NCI-H460 (cell line): ENCODE measurements at regions not wholly inside any gene's neighbourhood (a gene's known extent, or its start where the extent isn't known, plus 50 kb on each side); places are given as distances from the start of the nearest gene placed in this dataset.

Experiments
- DNase-seq: peaks from one replicate; pipeline ENCODE4 v3.0.0-alpha.2; 2016; ENCODE audit warnings: low read depth; ENCODE audit errors: extremely low read depth

DNA sequence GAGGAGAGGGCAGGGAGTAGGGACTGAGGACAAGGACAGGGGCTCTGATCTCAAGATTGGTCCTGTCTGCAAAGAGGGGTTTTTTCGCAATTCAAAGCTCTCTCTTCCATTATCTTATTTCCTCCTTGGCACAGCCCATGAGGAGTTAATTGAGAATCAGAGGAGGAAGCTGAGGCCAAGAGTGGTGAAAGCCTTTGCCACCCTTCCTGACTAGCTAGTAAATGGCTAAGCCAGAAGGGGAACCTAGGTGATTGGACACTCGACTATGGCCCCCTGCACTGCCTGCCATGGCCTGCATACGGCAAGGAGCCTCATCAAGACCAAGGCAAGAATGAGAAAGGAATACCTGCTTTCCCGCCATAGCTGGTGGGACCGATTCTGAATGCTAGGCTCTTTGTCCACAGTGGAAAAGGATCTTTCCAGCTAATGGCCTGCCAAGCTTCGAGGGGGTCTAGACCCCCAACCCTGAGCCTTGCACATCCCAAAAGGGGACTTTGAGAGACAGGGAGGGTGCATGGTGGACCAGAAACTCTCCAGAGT is 237.9 kb downstream of the HAUS1 start:
- no peak for DNase-seq

DNA sequence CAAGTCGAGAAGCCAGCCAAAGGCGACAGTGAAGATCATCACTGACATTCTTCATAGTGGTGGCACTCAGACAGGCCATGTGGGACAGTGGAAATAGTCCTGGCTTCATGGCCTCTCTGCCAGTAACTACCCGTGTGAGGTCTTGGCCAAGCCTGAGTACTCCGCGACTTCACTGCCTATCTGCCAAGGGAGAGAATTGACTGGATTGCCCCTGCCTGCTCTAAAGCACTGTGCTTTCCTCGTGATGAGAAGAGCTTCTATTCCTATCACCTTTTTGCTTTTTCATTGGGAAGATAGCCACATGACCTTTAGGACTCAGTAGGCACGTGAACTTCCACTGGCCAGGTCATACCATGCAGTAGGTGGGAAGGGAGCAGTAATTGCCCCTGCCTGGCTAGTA is 239.3 kb downstream of the HAUS1 start:
- no peak for DNase-seq

- DNase-seq: no peak
Observed at GRCh38 chr18:46343931-46344372, 239.8 kb downstream of the HAUS1 start.

DNA sequence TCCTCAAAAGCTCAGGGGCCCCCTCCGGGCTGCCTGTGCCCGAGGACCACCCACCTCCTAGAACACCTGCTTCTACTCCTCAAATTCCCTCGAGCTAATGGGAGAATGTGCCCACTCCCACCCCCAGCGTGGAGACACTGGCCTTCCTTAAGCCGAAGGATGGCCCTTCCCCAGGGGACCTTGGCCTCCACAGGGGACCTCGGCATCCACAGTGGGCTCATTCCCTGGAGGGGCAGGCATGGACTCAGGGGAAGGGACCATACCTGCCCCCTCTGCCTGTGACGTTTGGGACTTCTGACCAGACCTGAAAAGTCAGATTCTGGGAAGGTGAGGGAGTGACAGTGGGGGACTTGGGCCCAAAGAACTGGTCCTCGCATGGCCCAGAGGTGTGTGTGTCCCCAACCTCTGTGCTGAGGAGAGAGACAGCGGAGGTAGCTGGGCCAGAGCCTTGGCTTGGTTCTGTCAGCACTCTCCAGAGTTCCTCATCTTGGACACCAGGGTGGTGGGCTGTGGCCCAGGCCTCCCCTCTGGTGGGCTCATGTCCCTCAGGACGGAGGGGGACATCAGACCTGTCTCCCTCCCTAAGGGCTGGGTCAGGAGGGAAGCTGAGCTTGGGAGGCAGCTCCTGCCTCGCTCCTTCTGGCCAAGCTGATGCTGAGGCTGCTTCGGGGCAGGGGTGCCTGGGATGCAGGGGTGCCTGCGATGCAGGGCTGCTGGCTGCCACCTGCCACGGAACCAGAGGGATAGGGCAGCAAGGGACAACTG is 240.4 kb downstream of the HAUS1 start:
- no peak for DNase-seq

- no peak for DNase-seq
Observed at GRCh38 chr18:46345181-46345465, 240.9 kb downstream of the HAUS1 start.

GRCh38 chr18:46346213-46346612 is 242.0 kb downstream of the HAUS1 start:
- no peak for DNase-seq

GRCh38 chr18:46346896-46347630 is 242.9 kb downstream of the HAUS1 start:
- DNase-seq: no peak

GRCh38 chr18:46350598-46351159 is 246.5 kb downstream of the HAUS1 start:
- no peak for DNase-seq

DNA sequence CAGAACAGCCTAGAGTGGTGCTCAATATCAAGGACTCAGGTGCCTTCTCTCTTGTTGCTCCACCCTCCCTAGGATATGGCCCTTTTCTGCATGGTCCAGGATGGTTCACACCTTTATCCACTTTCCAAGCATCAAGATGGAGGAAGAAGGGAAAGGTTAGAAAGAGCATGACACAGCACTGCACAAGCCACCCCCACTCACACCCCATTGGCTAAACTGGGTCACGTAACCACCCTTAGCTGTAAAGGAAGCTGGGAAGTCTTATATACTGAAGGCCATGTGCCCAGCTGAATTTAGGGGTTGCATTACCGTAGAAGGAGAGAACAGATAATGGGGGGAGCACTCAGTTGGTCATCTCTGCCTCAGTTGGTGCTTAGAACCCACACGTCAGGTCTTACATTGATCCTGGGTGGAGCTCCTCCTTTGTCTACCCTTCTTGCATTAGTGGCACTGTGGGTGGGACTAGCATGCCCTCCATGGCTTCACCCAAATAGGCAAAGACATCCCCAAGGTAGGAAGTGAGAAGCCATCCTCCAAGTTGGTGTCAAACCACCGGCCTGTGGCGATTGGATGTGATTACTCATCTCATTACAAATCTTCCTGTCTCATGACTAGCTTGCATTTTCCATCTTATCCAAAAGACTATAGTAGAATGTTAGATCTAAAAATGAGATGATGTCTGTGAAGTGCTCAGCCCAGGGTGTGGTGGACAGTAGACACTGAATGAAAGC is 248.5 kb downstream of the HAUS1 start:
- DNase-seq: no peak

- DNase-seq: no peak
Observed at GRCh38 chr18:46353460-46353859, 249.3 kb downstream of the HAUS1 start.

GRCh38 chr18:46356278-46357033 is 252.3 kb downstream of the HAUS1 start:
- DNase-seq: no peak

GRCh38 chr18:46360102-46360699 is 256.0 kb downstream of the HAUS1 start:
- no peak for DNase-seq

- no peak for DNase-seq
Observed at GRCh38 chr18:46360866-46361265, 256.7 kb downstream of the HAUS1 start.

DNA sequence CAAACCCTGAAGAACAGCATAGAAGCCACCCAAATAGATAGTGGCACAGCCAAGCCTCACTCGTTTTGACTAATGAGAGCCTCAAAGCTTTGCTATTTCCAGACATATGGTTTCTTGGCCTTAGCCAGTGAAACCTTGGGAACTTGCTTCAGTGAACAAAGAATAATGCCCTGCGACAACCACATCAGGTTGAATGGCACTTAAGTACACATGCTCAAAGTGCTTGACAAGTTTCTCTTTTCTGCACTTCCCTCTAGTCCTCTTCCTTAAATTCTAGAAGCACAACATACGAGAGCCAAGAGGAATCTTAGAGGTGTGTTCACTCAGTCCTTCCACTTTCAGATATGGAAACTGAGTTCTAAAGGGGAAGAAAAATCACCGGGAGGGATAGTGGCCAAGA is 258.3 kb downstream of the HAUS1 start:
- no peak for DNase-seq

GRCh38 chr18:46364048-46364447 is 259.9 kb downstream of the HAUS1 start:
- no peak for DNase-seq

DNA sequence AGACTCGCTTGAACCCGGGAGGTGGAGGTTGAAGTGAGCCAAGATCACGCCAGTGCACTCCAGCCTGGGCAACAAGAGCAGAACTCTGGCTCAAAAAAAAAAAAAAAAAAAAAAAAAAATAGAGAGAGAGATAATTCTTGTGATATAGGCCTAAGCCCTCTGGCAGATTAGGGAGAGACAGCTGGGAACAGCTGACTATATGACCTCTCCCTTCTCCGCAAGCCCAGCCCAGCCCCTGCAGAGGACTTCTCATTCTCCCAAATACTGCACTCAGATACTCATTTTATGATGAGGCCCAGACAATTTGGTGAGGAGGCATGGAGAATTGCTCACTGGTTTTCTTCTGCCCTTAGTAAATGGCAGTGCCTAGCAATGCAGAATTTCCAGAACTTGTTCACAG is 262.0 kb downstream of the HAUS1 start:
- DNase-seq: no peak

- no peak for DNase-seq
Observed at GRCh38 chr18:46366751-46367376, 262.7 kb downstream of the HAUS1 start.

GRCh38 chr18:46369323-46369722 is 265.1 kb downstream of the HAUS1 start:
- no peak for DNase-seq

DNA sequence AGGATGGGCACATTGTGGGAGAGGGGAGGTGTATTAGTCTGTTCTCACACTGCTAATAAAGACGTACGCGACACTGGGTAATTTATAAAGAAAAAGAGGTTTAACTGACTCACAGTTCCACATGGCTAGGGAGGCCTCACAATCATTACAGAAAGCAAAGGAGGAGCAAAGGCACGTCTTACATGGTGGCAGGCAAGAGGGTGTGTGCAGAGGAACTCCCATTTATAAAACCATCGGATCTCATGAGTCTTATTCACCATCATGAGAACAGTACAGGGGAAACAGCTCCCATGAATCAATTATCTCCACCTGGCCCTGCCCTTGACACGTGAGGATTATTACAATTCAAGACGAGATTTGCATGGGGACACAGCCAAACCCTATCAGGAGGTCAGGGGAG is 266.7 kb downstream of the HAUS1 start:
- DNase-seq: no peak

- no peak for DNase-seq
Observed at GRCh38 chr18:46372670-46373069, 268.5 kb downstream of the HAUS1 start.
